PC-3 (cell line): ENCODE measurements at regions not wholly inside any gene's neighbourhood (a gene's known extent, or its start where the extent isn't known, plus 50 kb on each side); places are given as distances from the start of the nearest gene placed in this dataset.

Experiments
- ATAC-seq: fragments of 200-7000 bp; cut with Tn5 transposase; 2 replicates; pipeline ENCODE4 v1.9.1; 2020; ENCODE audit warnings: mild to moderate bottlenecking, moderate library complexity
- BruUV-seq: library from RNA; stranded (reverse); fragments of 400-500 nt; replicated peaks from 2 replicates; lab custom pipeline; 2021; lab: Mats Ljungman, UMichigan
- CTCF ChIA-PET: fragments of 300-600 bp; sonication (Branson Sonifier 250); formaldehyde crosslinking; loops from one replicate; lab custom pipeline; 2022; ENCODE audit warnings: antibody characterized with exemption; lab: Charles Lee
- POLR2A ChIA-PET: fragments of 300-600 bp; sonication (Branson Sonifier 250); formaldehyde crosslinking; loops from one replicate; lab custom pipeline; 2022; ENCODE audit warnings: antibody characterized with exemption; ENCODE audit not compliant: unreplicated experiment; lab: Charles Lee
- DNase-seq: peaks from one replicate; pipeline ENCODE4 v3.0.0-alpha.2; 2015
- H2AFZ ChIP-seq: fragments of 300-600 bp; sonication (generic); 2 replicates; pipeline ENCODE4 v1.6.0; 2016; ENCODE audit warnings: antibody characterized with exemption, low read length
- H3F3A ChIP-seq: fragments of 300-600 bp; sonication (generic); one replicate; pipeline ENCODE4 v1.6.0; 2017; ENCODE audit warnings: antibody characterized with exemption, low read length, control low read depth, mild to moderate bottlenecking; ENCODE audit not compliant: unreplicated experiment
- H3K27ac ChIP-seq: fragments of 300-600 bp; sonication (generic); 2 replicates; pipeline ENCODE4 v1.5.1; 2016; ENCODE audit warnings: mild to moderate bottlenecking, low read length
- H3K27me3 ChIP-seq: fragments of 300-600 bp; sonication (generic); 2 replicates; pipeline ENCODE4 v1.6.1; 2016; ENCODE audit warnings: low read length, mixed read lengths
- H3K36me3 ChIP-seq: fragments of 300-600 bp; sonication (generic); 2 replicates; pipeline ENCODE4 v1.6.1; 2016; ENCODE audit warnings: low read depth, mixed run types, low read length, mixed read lengths
- H3K4me1 ChIP-seq: fragments of 300-600 bp; sonication (generic); 2 replicates; pipeline ENCODE4 v1.5.1; 2016; ENCODE audit warnings: low read length; ENCODE audit not compliant: insufficient read depth
- H3K4me2 ChIP-seq: fragments of 300-600 bp; sonication (generic); 2 replicates; pipeline ENCODE4 v1.6.0; 2016; ENCODE audit warnings: low read length
- H3K4me3 ChIP-seq: fragments of 300-600 bp; sonication (generic); 2 replicates; pipeline ENCODE4 v1.5.1; 2016; ENCODE audit warnings: mild to moderate bottlenecking, low read length, mixed read lengths
- H3K79me2 ChIP-seq: fragments of 300-600 bp; sonication (generic); 2 replicates; pipeline ENCODE4 v1.6.1; 2017; ENCODE audit warnings: low read length, mixed read lengths
- H3K9ac ChIP-seq: fragments of 300-600 bp; sonication (generic); 2 replicates; pipeline ENCODE4 v1.6.0; 2016; ENCODE audit warnings: mild to moderate bottlenecking, low read length
- H3K9me2 ChIP-seq: fragments of 300-600 bp; sonication (generic); replicated peaks from 2 replicates; pipeline ENCODE4 v1.6.1; 2016; ENCODE audit warnings: mixed run types, low read length, mixed read lengths
- H3K9me3 ChIP-seq: fragments of 300-600 bp; sonication (generic); 2 replicates; pipeline ENCODE4 v1.6.1; 2016; ENCODE audit warnings: low read length, mixed read lengths
- H4K20me1 ChIP-seq: fragments of 300-600 bp; sonication (generic); 2 replicates; pipeline ENCODE4 v1.6.1; 2016; ENCODE audit warnings: low read length, mixed read lengths
- EZH2 ChIP-seq: fragments of 300-600 bp; sonication (generic); IDR thresholded peaks from one replicate; pipeline ENCODE4 v1.6.1; 2017; ENCODE audit warnings: antibody characterized with exemption, mild to moderate bottlenecking, low read length; ENCODE audit not compliant: unreplicated experiment
- EZH2phosphoT487 ChIP-seq: fragments of 300-600 bp; sonication (generic); IDR thresholded peaks from 2 replicates; pipeline ENCODE4 v1.6.1; 2018; ENCODE audit warnings: mild to moderate bottlenecking, antibody characterized with exemption, low read length, borderline replicate concordance
- intact Hi-C: fragments of 100-400 bp; cut with micrococcal nuclease; formaldehyde crosslinking; loops from 2 replicates; pipeline ENCODE4 v1.9.0; 2023
- TF ChIP-seq, protein P1 (sequence below): fragments of 300-600 bp; sonication (generic); conservative IDR thresholded peaks from 2 replicates; pipeline ENCODE4 v1.5.1; 2017; ENCODE audit warnings: antibody characterized with exemption, low read depth, mild to moderate bottlenecking, low read length

DNA sequence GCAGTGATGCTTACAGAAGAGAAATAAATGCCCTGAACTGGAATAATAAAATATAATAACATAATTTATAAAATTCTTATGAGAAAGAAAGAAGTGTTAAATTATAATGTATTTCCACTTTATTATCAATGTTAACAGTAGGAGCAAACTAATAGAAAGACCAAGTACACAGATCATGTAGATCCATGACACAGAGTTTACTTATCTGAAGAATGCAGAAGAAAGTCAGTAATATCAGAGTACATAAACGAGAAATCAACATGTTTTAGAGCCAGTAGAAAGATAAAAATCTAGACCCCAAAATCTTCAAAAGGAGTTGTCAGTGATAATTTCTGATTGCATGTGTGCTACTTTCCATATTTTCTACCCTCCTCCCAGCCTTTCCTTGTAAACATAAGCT lies 334.8 kb upstream of the MANEA start:
- no peak overlapping the region for H3K27ac ChIP-seq
- ChIA-PET CTCF (no interaction called here), POLR2A (no interaction called here)
- no TSS peak for BruUV-seq
- H3F3A ChIP-seq: no peaks in the 10 kb centered on the region
- DNase-seq: no peak
- H3K36me3 ChIP-seq: no peaks in the 10 kb centered on the region
- no peak for TF ChIP-seq EZH2phosphoT487
- TF ChIP-seq EZH2: no peak
- TF ChIP-seq, protein P1, sequence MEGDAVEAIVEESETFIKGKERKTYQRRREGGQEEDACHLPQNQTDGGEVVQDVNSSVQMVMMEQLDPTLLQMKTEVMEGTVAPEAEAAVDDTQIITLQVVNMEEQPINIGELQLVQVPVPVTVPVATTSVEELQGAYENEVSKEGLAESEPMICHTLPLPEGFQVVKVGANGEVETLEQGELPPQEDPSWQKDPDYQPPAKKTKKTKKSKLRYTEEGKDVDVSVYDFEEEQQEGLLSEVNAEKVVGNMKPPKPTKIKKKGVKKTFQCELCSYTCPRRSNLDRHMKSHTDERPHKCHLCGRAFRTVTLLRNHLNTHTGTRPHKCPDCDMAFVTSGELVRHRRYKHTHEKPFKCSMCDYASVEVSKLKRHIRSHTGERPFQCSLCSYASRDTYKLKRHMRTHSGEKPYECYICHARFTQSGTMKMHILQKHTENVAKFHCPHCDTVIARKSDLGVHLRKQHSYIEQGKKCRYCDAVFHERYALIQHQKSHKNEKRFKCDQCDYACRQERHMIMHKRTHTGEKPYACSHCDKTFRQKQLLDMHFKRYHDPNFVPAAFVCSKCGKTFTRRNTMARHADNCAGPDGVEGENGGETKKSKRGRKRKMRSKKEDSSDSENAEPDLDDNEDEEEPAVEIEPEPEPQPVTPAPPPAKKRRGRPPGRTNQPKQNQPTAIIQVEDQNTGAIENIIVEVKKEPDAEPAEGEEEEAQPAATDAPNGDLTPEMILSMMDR: no peak
- H3K9me2 ChIP-seq: no peaks in the 10 kb centered on the region
- no peak overlapping the region for H3K4me3 ChIP-seq
- intact Hi-C loops: no loop called here
- H3K79me2 ChIP-seq: no peaks in the 10 kb centered on the region
- no peaks in the 10 kb centered on the region for H4K20me1 ChIP-seq
- H3K4me2 ChIP-seq: no peak overlapping the region
- no peaks in the 10 kb centered on the region for H3K9me3 ChIP-seq
- H3K27me3 ChIP-seq: no peaks in the 10 kb centered on the region
- no peak overlapping the region for H3K9ac ChIP-seq
- H2AFZ ChIP-seq: no peak overlapping the region
- H3K4me1 ChIP-seq: no peaks in the 10 kb centered on the region
- ATAC-seq: no peak

DNA sequence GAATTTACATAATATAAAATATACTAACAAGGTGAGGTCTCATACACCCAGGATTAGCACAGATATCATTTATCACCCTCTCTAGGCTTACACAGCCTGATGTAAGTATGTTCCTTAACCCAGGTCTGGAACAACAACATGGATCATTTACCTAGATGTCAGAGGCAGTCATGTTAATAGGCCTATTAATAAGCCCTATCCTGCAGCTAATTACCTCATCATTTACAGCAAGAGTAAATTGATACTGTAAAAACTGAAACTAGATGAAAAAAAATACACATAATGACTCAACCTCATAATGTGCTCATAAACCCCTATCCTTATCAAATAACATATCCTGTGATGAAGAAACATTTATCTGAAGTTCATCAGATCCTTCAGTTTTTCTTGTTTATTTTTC lies 334.3 kb upstream of the MANEA start:
- Histone ChIP-seq H3K27ac (no peak overlapping the region), H3K9me3 (no peaks in the 10 kb centered on the region), H2AFZ (no peak overlapping the region), H3K9me2 (no peaks in the 10 kb centered on the region), H3K4me3 (no peak overlapping the region), H4K20me1 (no peaks in the 10 kb centered on the region), H3K36me3 (no peaks in the 10 kb centered on the region), H3K9ac (no peak overlapping the region), H3K27me3 (no peaks in the 10 kb centered on the region), H3K79me2 (no peaks in the 10 kb centered on the region), H3K4me1 (no peaks in the 10 kb centered on the region), H3F3A (no peaks in the 10 kb centered on the region), H3K4me2 (no peak overlapping the region)
- intact Hi-C loops: no loop called here
- no TSS peak for BruUV-seq
- CTCF ChIA-PET: no interaction called here
- TF ChIP-seq, protein P1: no peak
- TF ChIP-seq EZH2phosphoT487 (no peak), EZH2 (no peak)
- POLR2A ChIA-PET: no interaction called here
- ATAC-seq (no peak), DNase-seq (peak; percentile 3)

DNA sequence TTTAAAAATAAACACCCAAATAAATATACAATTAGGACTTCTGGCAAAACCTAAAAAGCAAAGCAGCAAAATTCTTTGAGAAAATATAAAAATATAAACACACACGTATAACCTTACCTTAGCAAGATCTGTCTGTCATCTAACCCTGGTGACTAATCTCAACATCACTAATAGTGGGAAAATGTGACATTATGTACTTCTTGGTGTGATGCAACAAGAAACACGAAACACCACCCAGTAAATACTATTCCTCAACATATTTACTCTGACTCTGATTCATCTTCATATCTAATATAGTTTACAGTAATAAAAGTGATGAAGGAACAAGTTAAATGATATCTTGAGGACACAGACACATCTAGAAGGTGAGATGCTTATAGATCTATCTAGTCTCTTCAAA lies 332.6 kb upstream of the MANEA start:
- peak; percentile 52 for DNase-seq

More for the DNA sequence above, 332.6 kb upstream of the MANEA start:
- H3K9me2 ChIP-seq: no peaks in the 10 kb centered on the region
- no peak overlapping the region for H3K27ac ChIP-seq
- no peak overlapping the region for H3K4me3 ChIP-seq
- H3F3A ChIP-seq: no peaks in the 10 kb centered on the region
- CTCF ChIA-PET: no interaction called here
- no peak overlapping the region for H3K9ac ChIP-seq
- no peaks in the 10 kb centered on the region for H3K79me2 ChIP-seq
- no peaks in the 10 kb centered on the region for H3K27me3 ChIP-seq
- no peaks in the 10 kb centered on the region for H3K4me1 ChIP-seq
- POLR2A ChIA-PET: no interaction called here
- no peak overlapping the region for H2AFZ ChIP-seq
- intact Hi-C loops: no loop called here
- no TSS peak for BruUV-seq
- no peak for TF ChIP-seq EZH2
- TF ChIP-seq, protein P1: no peak
- no peak for TF ChIP-seq EZH2phosphoT487
- H3K36me3 ChIP-seq: no peaks in the 10 kb centered on the region
- H3K9me3 ChIP-seq: no peaks in the 10 kb centered on the region
- H4K20me1 ChIP-seq: no peaks in the 10 kb centered on the region
- ATAC-seq: peak; percentile 40; the same call in 1 of the 2 replicates
- H3K4me2 ChIP-seq: no peak overlapping the region
